K562 (cell line): ENCODE measurements at regions not wholly inside any gene's neighbourhood (a gene's known extent, or its start where the extent isn't known, plus 50 kb on each side); places are given as distances from the start of the nearest gene placed in this dataset.

ENCODE experiments used
- CEBPB ChIP-seq: fragments of 450-650 bp; IDR thresholded peaks from 2 replicates; pipeline ENCODE4 v1.6.1; 2016; ENCODE audit warnings: missing genetic modification characterization, missing compliant biosample characterization
- IRF2 ChIP-seq: sonication (generic); formaldehyde crosslinking; IDR thresholded peaks from 2 replicates; pipeline ENCODE4 v1.8.1; 2022; ENCODE audit warnings: mild to moderate bottlenecking, missing genetic modification reagents
- LEF1 ChIP-seq: fragments of 450-650 bp; IDR thresholded peaks from 2 replicates; pipeline ENCODE4 v1.6.1; 2016; ENCODE audit warnings: mild to moderate bottlenecking
- MCM3 ChIP-seq: fragments of 450-650 bp; IDR thresholded peaks from 2 replicates; pipeline ENCODE4 v1.6.1; 2016
- NCOA6 ChIP-seq: fragments of 450-650 bp; IDR thresholded peaks from 2 replicates; pipeline ENCODE4 v1.6.1; 2017; ENCODE audit warnings: mild to moderate bottlenecking
- POLR2A ChIP-seq: fragments of 450-650 bp; conservative IDR thresholded peaks from 2 replicates; pipeline ENCODE4 v1.6.1; 2016
- POLR2AphosphoS2 ChIP-seq: IDR thresholded peaks from 2 replicates; pipeline ENCODE4 v1.6.1; 2012; ENCODE audit warnings: low read length, improper control_type of control experiment
- PTBP1 ChIP-seq: fragments of 200-400 bp; formaldehyde crosslinking; IDR thresholded peaks from 2 replicates; pipeline ENCODE4 v1.6.1; 2017; ENCODE audit warnings: low read depth, low read length
- PTRF ChIP-seq: fragments of 450-650 bp; IDR thresholded peaks from 2 replicates; pipeline ENCODE4 v1.6.1; 2016; ENCODE audit warnings: mild to moderate bottlenecking, missing genetic modification characterization, missing compliant biosample characterization
- RFX7 ChIP-seq: fragments of 250-450 bp; sonication (Bioruptor Pico); IDR thresholded peaks from 2 replicates; pipeline ENCODE4 v1.5.1; 2021; ENCODE audit warnings: mild to moderate bottlenecking
- SMAD3 ChIP-seq: fragments of 450-650 bp; formaldehyde crosslinking; conservative IDR thresholded peaks from 2 replicates; pipeline ENCODE4 v1.4.0; 2020; ENCODE audit warnings: mild to moderate bottlenecking
- TEAD1 ChIP-seq, 2 experiments: fragments of 450-650 bp in 1 of 2; sonication (generic) in 1 of 2; formaldehyde crosslinking; IDR thresholded peaks; 2 replicates each; pipeline versions ENCODE4 v1.4.0 to v1.8.0; 2020 to 2022; ENCODE audit warnings: mild to moderate bottlenecking in 2 of 2, missing genetic modification reagents in 1 of 2
- UBTF ChIP-seq, 2 experiments: IDR thresholded peaks; 2 replicates each; pipeline ENCODE4 v1.6.1; 2012; ENCODE audit warnings: improper control_type of control experiment in 2 of 2, low read depth in 2 of 2, low read length in 2 of 2, borderline replicate concordance in 1 of 2
- ZNF507 ChIP-seq: conservative IDR thresholded peaks from 2 replicates; pipeline ENCODE4 v1.6.1; 2017; ENCODE audit warnings: missing genetic modification characterization, missing compliant biosample characterization
- ZNF717 ChIP-seq: fragments of 250-450 bp; sonication (Bioruptor Pico); IDR thresholded peaks from 2 replicates; pipeline ENCODE4 v1.5.0; 2021
- ZNF766 ChIP-seq: fragments of 200-800 bp; sonication (Bioruptor generic); conservative IDR thresholded peaks from 2 replicates; pipeline ENCODE4 v1.6.1; 2016; ENCODE audit warnings: missing genetic modification characterization, missing compliant biosample characterization
- TF ChIP-seq, protein P1 (sequence below): sonication (generic); formaldehyde crosslinking; IDR thresholded peaks from 2 replicates; pipeline ENCODE4 v1.8.1; 2023; ENCODE audit warnings: mild to moderate bottlenecking, missing genetic modification reagents
- TF ChIP-seq, protein P2 (sequence below): fragments of 450-650 bp; IDR thresholded peaks from 2 replicates; pipeline ENCODE4 v1.6.1; 2016; ENCODE audit warnings: borderline replicate concordance
- TF ChIP-seq, protein P3 (sequence below): fragments of 250-450 bp; sonication (Bioruptor Pico); IDR thresholded peaks from 2 replicates; pipeline ENCODE4 v1.8.0; 2022; ENCODE audit warnings: inconsistent platforms, mild to moderate bottlenecking, moderate library complexity, borderline replicate concordance
- TF ChIP-seq, protein P4 (sequence below): fragments of 450-650 bp; IDR thresholded peaks from 2 replicates; pipeline ENCODE4 v1.7.0; 2016; ENCODE audit warnings: borderline replicate concordance

DNA sequence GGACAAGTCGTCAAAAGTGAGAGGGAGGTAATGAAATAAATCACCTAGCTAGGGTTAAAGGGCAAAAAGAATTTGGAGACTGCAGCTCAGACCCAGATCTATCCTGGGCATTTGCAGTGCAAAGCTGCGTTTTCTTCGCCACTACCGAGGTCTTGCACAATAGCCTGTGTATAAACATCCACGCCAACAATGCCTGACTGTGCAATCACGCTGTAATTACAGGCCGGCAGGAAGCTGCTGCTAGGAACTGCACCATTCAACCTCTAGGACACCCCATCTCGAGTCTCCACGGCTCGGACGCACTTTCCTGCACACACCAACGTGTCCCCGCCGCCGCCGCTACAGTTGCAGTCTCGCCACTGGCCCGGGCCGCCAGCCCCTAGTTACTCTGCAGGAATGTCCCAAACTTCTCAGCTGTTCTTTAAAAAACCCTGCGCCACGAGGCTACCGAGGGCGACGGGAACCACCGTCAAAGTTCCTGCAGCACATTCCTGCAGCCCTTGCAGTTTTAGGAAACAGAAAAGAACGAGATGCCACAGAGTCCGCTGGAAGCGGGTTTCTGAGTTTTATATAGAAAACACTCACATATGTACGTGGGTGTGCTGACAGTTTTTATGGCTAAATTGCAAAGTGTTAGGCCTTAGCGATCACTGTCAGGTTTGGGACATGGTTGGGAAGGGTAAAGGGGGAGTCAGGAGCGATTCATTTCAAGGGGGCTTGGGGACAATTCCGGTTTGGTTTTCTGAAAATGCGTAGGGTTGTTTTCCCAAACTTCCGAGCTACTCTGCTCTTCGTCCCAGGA is 65.6 kb upstream of the PTGR2 start (continued):
- TF ChIP-seq, protein P1, sequence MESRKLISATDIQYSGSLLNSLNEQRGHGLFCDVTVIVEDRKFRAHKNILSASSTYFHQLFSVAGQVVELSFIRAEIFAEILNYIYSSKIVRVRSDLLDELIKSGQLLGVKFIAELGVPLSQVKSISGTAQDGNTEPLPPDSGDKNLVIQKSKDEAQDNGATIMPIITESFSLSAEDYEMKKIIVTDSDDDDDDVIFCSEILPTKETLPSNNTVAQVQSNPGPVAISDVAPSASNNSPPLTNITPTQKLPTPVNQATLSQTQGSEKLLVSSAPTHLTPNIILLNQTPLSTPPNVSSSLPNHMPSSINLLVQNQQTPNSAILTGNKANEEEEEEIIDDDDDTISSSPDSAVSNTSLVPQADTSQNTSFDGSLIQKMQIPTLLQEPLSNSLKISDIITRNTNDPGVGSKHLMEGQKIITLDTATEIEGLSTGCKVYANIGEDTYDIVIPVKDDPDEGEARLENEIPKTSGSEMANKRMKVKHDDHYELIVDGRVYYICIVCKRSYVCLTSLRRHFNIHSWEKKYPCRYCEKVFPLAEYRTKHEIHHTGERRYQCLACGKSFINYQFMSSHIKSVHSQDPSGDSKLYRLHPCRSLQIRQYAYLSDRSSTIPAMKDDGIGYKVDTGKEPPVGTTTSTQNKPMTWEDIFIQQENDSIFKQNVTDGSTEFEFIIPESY = 0 out of 2 replicates have a peak, but pooled peaks have one; percentile 13
- TF ChIP-seq LEF1 (no peak), ZNF507 (tag) (no peak), POLR2A (peak; percentile 63), POLR2AphosphoS2 (no peak), RFX7 (CRISPR knock-in tag) (no peak), IRF2 (no peak), ZNF766 (peak; percentile 89), TEAD1 (CRISPR knock-in tag; IDR thresholded peaks at IDR 0.05) (peak in 1 of 2 experiments; percentile 83; a peak in 2 of 4 replicates), PTBP1 (no peak), CEBPB (peak; percentile 99), NCOA6 (no peak), PTRF (tag) (no peak), MCM3 (no peak), SMAD3 (CRISPR knock-in tag) (no peak), UBTF (IDR thresholded peaks at IDR 0.05; ENCODE audit: borderline replicate concordance in 1 of 2, low read depth in 2 of 2, low read length in 2 of 2) (peak; percentile 63 to 68; a peak in 2 of 4 replicates), ZNF717 (no peak)
- TF ChIP-seq, protein P2, sequence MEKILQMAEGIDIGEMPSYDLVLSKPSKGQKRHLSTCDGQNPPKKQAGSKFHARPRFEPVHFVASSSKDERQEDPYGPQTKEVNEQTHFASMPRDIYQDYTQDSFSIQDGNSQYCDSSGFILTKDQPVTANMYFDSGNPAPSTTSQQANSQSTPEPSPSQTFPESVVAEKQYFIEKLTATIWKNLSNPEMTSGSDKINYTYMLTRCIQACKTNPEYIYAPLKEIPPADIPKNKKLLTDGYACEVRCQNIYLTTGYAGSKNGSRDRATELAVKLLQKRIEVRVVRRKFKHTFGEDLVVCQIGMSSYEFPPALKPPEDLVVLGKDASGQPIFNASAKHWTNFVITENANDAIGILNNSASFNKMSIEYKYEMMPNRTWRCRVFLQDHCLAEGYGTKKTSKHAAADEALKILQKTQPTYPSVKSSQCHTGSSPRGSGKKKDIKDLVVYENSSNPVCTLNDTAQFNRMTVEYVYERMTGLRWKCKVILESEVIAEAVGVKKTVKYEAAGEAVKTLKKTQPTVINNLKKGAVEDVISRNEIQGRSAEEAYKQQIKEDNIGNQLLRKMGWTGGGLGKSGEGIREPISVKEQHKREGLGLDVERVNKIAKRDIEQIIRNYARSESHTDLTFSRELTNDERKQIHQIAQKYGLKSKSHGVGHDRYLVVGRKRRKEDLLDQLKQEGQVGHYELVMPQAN = no peak
- TF ChIP-seq, protein P3, sequence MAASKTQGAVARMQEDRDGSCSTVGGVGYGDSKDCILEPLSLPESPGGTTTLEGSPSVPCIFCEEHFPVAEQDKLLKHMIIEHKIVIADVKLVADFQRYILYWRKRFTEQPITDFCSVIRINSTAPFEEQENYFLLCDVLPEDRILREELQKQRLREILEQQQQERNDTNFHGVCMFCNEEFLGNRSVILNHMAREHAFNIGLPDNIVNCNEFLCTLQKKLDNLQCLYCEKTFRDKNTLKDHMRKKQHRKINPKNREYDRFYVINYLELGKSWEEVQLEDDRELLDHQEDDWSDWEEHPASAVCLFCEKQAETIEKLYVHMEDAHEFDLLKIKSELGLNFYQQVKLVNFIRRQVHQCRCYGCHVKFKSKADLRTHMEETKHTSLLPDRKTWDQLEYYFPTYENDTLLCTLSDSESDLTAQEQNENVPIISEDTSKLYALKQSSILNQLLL (CRISPR knock-in tag) = no peak
- TF ChIP-seq, protein P4, sequence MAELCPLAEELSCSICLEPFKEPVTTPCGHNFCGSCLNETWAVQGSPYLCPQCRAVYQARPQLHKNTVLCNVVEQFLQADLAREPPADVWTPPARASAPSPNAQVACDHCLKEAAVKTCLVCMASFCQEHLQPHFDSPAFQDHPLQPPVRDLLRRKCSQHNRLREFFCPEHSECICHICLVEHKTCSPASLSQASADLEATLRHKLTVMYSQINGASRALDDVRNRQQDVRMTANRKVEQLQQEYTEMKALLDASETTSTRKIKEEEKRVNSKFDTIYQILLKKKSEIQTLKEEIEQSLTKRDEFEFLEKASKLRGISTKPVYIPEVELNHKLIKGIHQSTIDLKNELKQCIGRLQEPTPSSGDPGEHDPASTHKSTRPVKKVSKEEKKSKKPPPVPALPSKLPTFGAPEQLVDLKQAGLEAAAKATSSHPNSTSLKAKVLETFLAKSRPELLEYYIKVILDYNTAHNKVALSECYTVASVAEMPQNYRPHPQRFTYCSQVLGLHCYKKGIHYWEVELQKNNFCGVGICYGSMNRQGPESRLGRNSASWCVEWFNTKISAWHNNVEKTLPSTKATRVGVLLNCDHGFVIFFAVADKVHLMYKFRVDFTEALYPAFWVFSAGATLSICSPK = no peak
